WTC11 (cell line): ENCODE measurements at regions not wholly inside any gene's neighbourhood (a gene's known extent, or its start where the extent isn't known, plus 50 kb on each side); places are given as distances from the start of the nearest gene placed in this dataset.

Source experiments
- ATAC-seq: fragments of 200-7000 bp; cut with Tn5 transposase; 2 replicates; pipeline ENCODE4 v1.10.0; 2021; ENCODE audit warnings: mild to moderate bottlenecking, moderate library complexity
- CTCF ChIA-PET: fragments of 300-600 bp; sonication (Branson Sonifier 250); formaldehyde crosslinking; loops from one replicate; lab custom pipeline; 2021; ENCODE audit warnings: antibody characterized with exemption; lab: Charles Lee
- POLR2A ChIA-PET: fragments of 350-600 bp; sonication (Branson Sonifier 250); formaldehyde crosslinking; loops from one replicate; lab custom pipeline; 2021; ENCODE audit warnings: antibody characterized with exemption; lab: Charles Lee
- DNase-seq: peaks from one replicate; pipeline ENCODE4 v3.0.0; 2021; ENCODE audit warnings: low spot score
- H3K27ac Mint-ChIP-seq: 2 replicates; pipeline ENCODE4 v1.8.0; 2021; ENCODE audit warnings: mixed read lengths
- H3K27me3 Mint-ChIP-seq: 2 replicates; pipeline ENCODE4 v1.8.0; 2021; ENCODE audit warnings: low read depth, mild to moderate bottlenecking, moderate library complexity, mixed read lengths
- H3K36me3 Mint-ChIP-seq: 2 replicates; pipeline ENCODE4 v1.8.0; 2021; ENCODE audit warnings: mixed read lengths
- H3K4me1 Mint-ChIP-seq: 2 replicates; pipeline ENCODE4 v1.8.0; 2022; ENCODE audit warnings: mixed read lengths
- H3K4me3 Mint-ChIP-seq: 2 replicates; pipeline ENCODE4 v1.8.0; 2021; ENCODE audit warnings: mild to moderate bottlenecking, moderate library complexity, mixed read lengths
- H3K9me3 Mint-ChIP-seq: 2 replicates; pipeline ENCODE4 v1.8.0; 2021; ENCODE audit warnings: mixed read lengths
- AFF4 ChIP-seq: sonication (generic); formaldehyde crosslinking; IDR thresholded peaks from 2 replicates; pipeline ENCODE4 v1.8.1; 2023; ENCODE audit warnings: mild to moderate bottlenecking, missing genetic modification reagents, borderline replicate concordance
- ATF1 ChIP-seq: sonication (generic); formaldehyde crosslinking; IDR thresholded peaks from 2 replicates; pipeline ENCODE4 v1.8.1; 2023; ENCODE audit warnings: mild to moderate bottlenecking, moderate library complexity, missing genetic modification reagents
- ATF3 ChIP-seq: sonication (generic); formaldehyde crosslinking; conservative IDR thresholded peaks from 2 replicates; pipeline ENCODE4 v1.8.1; 2022; ENCODE audit warnings: mild to moderate bottlenecking, missing genetic modification reagents
- CREM ChIP-seq: sonication (generic); formaldehyde crosslinking; IDR thresholded peaks from 2 replicates; pipeline ENCODE4 v1.8.1; 2022; ENCODE audit warnings: mild to moderate bottlenecking, missing genetic modification reagents, moderate library complexity
- E2F5 ChIP-seq: sonication (generic); formaldehyde crosslinking; IDR thresholded peaks from 2 replicates; pipeline ENCODE4 v1.8.1; 2022; ENCODE audit warnings: mild to moderate bottlenecking, moderate library complexity, missing genetic modification reagents
- ESRRA ChIP-seq: sonication (generic); formaldehyde crosslinking; IDR thresholded peaks from 2 replicates; pipeline ENCODE4 v1.8.1; 2022; ENCODE audit warnings: mild to moderate bottlenecking, missing genetic modification reagents, borderline replicate concordance
- ETV6 ChIP-seq: sonication (generic); formaldehyde crosslinking; IDR thresholded peaks from 2 replicates; pipeline ENCODE4 v1.8.1; 2022; ENCODE audit warnings: mild to moderate bottlenecking, missing genetic modification reagents
- FOXP4 ChIP-seq: sonication (generic); formaldehyde crosslinking; IDR thresholded peaks from 2 replicates; pipeline ENCODE4 v1.8.0; 2022; ENCODE audit warnings: mild to moderate bottlenecking, missing genetic modification reagents
- JAZF1 ChIP-seq: fragments of 250-450 bp; sonication (Bioruptor Pico); IDR thresholded peaks from 2 replicates; pipeline ENCODE4 v1.9.0; 2021; ENCODE audit warnings: moderate library complexity, mild to moderate bottlenecking, inconsistent platforms
- JUN ChIP-seq: sonication (generic); formaldehyde crosslinking; IDR thresholded peaks from 2 replicates; pipeline ENCODE4 v1.8.0; 2023; ENCODE audit warnings: mild to moderate bottlenecking, missing genetic modification reagents
- NFYB ChIP-seq: sonication (generic); formaldehyde crosslinking; conservative IDR thresholded peaks from 2 replicates; pipeline ENCODE4 v1.8.0; 2022; ENCODE audit warnings: low read depth, missing genetic modification reagents
- PRRX2 ChIP-seq: fragments of 250-450 bp; sonication (Bioruptor Pico); IDR thresholded peaks from 2 replicates; pipeline ENCODE4 v1.8.0; 2021; ENCODE audit warnings: mild to moderate bottlenecking
- TEAD4 ChIP-seq: sonication (generic); formaldehyde crosslinking; IDR thresholded peaks from 2 replicates; pipeline ENCODE4 v1.8.0; 2022; ENCODE audit warnings: mild to moderate bottlenecking, missing genetic modification reagents
- ZNF121 ChIP-seq: sonication (generic); formaldehyde crosslinking; IDR thresholded peaks from 2 replicates; pipeline ENCODE4 v1.8.0; 2023; ENCODE audit warnings: missing genetic modification reagents
- ZNF232 ChIP-seq: sonication (generic); formaldehyde crosslinking; IDR thresholded peaks from 2 replicates; pipeline ENCODE4 v1.8.0; 2022; ENCODE audit warnings: mild to moderate bottlenecking, missing genetic modification reagents
- ZNF425 ChIP-seq: fragments of 250-450 bp; sonication (Bioruptor Pico); conservative IDR thresholded peaks from 2 replicates; pipeline ENCODE4 v1.9.0; 2021; ENCODE audit warnings: mild to moderate bottlenecking
- ZSCAN18 ChIP-seq: fragments of 250-450 bp; sonication (Bioruptor Pico); IDR thresholded peaks from 2 replicates; pipeline ENCODE4 v2.1.2; 2022; ENCODE audit warnings: mild to moderate bottlenecking, moderate library complexity

- Mint-ChIP-seq H3K27me3 (no peaks in the 10 kb centered on the region), H3K36me3 (no peaks in the 10 kb centered on the region), H3K4me1 (0 out of 2 replicates have a peak, but pooled peaks cover 2% of the 10 kb centered on the region), H3K4me3 (no peak overlapping the region), H3K9me3 (no peaks in the 10 kb centered on the region), H3K27ac (no peak overlapping the region)
- POLR2A ChIA-PET, result no interaction called here
- CTCF ChIA-PET, result interaction anchor here (1.5 kb wide), 1 partner anchor 491 kb away, joined by 4 read pairs; no protein-coding TSS in a partner anchor
- DNase-seq (no peak), ATAC-seq (no peak)
- TF ChIP-seq ZNF232 (CRISPR knock-in tag) (no peak), JUN (CRISPR knock-in tag) (no peak), E2F5 (CRISPR knock-in tag) (no peak), ZSCAN18 (no peak), NFYB (CRISPR knock-in tag) (no peak), CREM (CRISPR knock-in tag) (no peak), AFF4 (CRISPR knock-in tag) (no peak), ATF3 (CRISPR knock-in tag) (no peak), JAZF1 (CRISPR knock-in tag) (no peak), ATF1 (CRISPR knock-in tag) (no peak), ZNF121 (CRISPR knock-in tag) (no peak), TEAD4 (CRISPR knock-in tag) (no peak), FOXP4 (CRISPR knock-in tag) (no peak), ETV6 (CRISPR knock-in tag) (no peak), ESRRA (CRISPR knock-in tag) (no peak), ZNF425 (no peak), PRRX2 (CRISPR knock-in tag) (no peak)
Measured at GRCh38 chr3:117261983-117262421, 552.4 kb downstream of the TUSC7 start.
